T1000 (cell line): ENCODE measurements at regions not wholly inside any gene's neighbourhood (a gene's known extent, or its start where the extent isn't known, plus 50 kb on each side); places are given as distances from the start of the nearest gene placed in this dataset.
A peak's percentile ranks its signal among the peaks of the same experiment; 100 is the strongest.

Experiments used
- DNase-seq: peaks from one replicate; lab custom pipeline; 2025; ENCODE audit warnings: mixed read lengths; lab: John Stamatoyannopoulos, UW

GRCh38 chr17:77419095-77419494 is 278.3 kb downstream of the SEC14L1 start:
- no peak for DNase-seq

- DNase-seq = peak; percentile 16
Measured at GRCh38 chr17:77419547-77420094, 278.9 kb downstream of the SEC14L1 start.

GRCh38 chr17:77420095-77420803 is 279.5 kb downstream of the SEC14L1 start:
- DNase-seq = no peak

GRCh38 chr17:77420804-77421629 is 280.2 kb downstream of the SEC14L1 start:
- no peak for DNase-seq

- no peak for DNase-seq
Measured at GRCh38 chr17:77421630-77421972, 280.8 kb downstream of the SEC14L1 start.

- no peak for DNase-seq
Measured at GRCh38 chr17:77422104-77422747, 281.5 kb downstream of the SEC14L1 start.

- DNase-seq = no peak
Measured at GRCh38 chr17:77422748-77423113, 282.0 kb downstream of the SEC14L1 start.

GRCh38 chr17:77423589-77424451 is 283.1 kb downstream of the SEC14L1 start:
- DNase-seq = peak; percentile 83

GRCh38 chr17:77424585-77425344 is 284.0 kb downstream of the SEC14L1 start:
- no peak for DNase-seq

GRCh38 chr17:77425348-77425747 is 284.6 kb downstream of the SEC14L1 start:
- DNase-seq = no peak

- peak; percentile 58 for DNase-seq
Measured at GRCh38 chr17:77425791-77426641, 285.2 kb downstream of the SEC14L1 start.

GRCh38 chr17:77426676-77427386 is 286.1 kb downstream of the SEC14L1 start:
- no peak for DNase-seq

- DNase-seq = peak; percentile 69
Measured at GRCh38 chr17:77427391-77427991, 286.7 kb downstream of the SEC14L1 start.

GRCh38 chr17:77428020-77428748 is 287.4 kb downstream of the SEC14L1 start:
- no peak for DNase-seq

GRCh38 chr17:77428749-77429368 is 288.1 kb downstream of the SEC14L1 start:
- DNase-seq = no peak

- DNase-seq = no peak
Measured at GRCh38 chr17:77429369-77429968, 288.7 kb downstream of the SEC14L1 start.
